LNCAP (cell line): ENCODE measurements at regions not wholly inside any gene's neighbourhood (a gene's known extent, or its start where the extent isn't known, plus 50 kb on each side); places are given as distances from the start of the nearest gene placed in this dataset.

ENCODE experiments used
- TF ChIP-seq, protein P1 (sequence below): fragments of 450-650 bp; IDR thresholded peaks from 2 replicates; pipeline ENCODE4 v1.5.1; 2017; ENCODE audit warnings: mild to moderate bottlenecking

DNA sequence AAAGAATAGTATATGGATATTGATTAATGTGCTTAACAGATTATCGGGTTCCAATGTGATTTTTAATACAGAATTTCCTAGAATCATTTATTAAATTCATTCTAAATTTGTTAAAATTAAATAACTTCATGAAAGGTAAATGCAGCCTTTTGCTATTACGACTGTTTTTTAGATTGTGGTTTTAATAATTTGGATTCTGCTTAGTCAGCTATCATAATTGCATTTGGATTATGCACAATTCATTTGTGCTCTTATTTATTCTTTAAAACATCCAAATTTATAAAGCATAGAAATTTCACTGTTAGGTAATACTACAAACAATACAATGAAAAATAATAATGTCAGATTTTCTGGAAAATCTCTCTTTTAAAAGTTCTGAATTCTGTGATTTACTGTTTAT is 1598.5 kb downstream of the EFNA5 start:
- TF ChIP-seq, protein P1, sequence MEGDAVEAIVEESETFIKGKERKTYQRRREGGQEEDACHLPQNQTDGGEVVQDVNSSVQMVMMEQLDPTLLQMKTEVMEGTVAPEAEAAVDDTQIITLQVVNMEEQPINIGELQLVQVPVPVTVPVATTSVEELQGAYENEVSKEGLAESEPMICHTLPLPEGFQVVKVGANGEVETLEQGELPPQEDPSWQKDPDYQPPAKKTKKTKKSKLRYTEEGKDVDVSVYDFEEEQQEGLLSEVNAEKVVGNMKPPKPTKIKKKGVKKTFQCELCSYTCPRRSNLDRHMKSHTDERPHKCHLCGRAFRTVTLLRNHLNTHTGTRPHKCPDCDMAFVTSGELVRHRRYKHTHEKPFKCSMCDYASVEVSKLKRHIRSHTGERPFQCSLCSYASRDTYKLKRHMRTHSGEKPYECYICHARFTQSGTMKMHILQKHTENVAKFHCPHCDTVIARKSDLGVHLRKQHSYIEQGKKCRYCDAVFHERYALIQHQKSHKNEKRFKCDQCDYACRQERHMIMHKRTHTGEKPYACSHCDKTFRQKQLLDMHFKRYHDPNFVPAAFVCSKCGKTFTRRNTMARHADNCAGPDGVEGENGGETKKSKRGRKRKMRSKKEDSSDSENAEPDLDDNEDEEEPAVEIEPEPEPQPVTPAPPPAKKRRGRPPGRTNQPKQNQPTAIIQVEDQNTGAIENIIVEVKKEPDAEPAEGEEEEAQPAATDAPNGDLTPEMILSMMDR, result no peak

DNA sequence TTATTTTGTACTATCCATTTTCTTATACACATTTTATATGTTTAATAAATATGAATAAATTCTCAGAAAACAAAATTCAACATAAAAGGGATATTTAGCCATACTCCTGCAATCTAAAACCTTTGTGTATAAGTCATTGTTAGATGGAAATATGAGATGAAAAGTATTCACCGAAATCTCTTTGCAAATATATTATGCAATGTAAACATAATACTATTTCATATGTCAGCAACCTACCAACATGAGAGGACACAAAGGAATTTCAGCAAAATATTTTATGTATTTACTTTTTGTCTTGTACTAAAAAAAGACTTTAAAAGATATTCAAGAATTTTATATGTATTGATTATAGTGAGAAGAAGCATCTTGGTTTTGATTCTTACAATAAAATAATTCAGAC is 1623.4 kb downstream of the EFNA5 start:
- TF ChIP-seq, protein P1, result no peak

- TF ChIP-seq, protein P1, result no peak
These were observed 1642.4 kb downstream of the EFNA5 start for GRCh38 chr5:106028314-106028713.

GRCh38 chr5:106020894-106021293 is 1649.8 kb downstream of the EFNA5 start:
- TF ChIP-seq, protein P1, result no peak

- TF ChIP-seq, protein P1, result no peak
These were observed 1651.5 kb downstream of the EFNA5 start for GRCh38 chr5:106019261-106019660.

DNA sequence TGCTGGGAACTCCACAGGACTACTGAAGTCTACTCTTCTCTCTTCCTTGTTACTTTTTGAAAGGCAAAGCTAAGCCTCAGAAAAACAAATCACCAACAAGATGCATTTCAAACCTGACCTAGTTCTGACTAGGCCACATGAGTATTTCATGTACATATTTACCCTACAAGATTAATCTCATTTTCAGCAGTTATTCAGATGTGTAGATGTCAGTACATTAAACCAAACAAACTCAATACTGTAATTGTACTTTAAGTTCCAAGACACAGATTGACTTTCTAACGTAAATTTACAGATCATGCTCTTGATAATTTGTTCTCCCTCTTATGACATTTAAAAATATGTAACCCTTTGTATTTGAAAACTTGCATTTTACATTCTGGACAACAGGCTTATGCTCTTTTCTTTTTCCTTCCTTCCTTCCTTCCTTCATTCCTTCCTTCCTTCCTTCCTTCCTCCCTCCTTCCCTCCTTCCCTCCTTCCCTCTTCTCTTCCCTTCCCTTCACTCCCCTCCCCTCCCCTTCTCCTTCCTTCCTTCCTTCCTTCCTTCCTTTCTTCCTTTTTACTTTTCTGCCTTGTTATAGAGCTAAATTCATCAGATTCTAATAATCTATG is 1653.4 kb downstream of the EFNA5 start:
- TF ChIP-seq, protein P1, result no peak

DNA sequence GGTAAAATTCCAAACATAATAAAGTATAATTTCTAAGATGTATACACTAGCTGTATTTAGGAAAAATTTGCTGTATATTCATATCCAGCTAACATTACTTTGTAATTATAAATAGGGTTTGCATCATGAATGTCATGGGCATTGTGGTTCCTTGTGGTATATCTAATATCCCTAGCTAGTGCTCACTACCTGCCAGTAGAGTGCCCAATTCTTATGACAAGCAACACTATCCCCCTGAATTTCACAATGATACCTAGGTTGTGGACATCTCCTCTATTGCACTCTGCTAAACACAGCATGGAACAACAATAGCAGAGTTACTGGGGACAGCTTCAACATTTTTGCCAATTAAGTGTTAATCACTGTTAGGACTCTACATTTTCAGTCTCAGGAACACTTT is 1656.5 kb downstream of the EFNA5 start:
- TF ChIP-seq, protein P1, result no peak

DNA sequence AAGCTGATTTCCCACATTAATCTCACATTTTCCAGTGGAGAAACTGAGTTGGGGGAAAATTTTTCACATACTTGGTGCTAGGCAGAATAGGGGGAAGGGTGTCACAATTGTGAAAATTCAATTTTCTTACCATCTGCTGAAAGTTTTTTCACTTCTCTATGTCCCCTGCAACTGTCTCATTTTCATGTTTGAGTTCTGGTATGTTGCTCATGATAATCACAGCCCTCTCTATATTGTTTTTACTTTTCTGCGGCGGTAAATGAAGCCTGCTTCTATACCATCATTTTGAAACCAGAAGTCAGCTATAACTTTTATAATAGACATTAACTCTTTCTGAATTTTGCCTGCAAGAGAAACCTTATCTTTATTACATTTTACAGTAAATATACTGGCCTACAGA is 1664.5 kb downstream of the EFNA5 start:
- TF ChIP-seq, protein P1, result no peak
